ENCODE measurements at regions not wholly inside any gene's neighbourhood (a gene's known extent, or its start where the extent isn't known, plus 50 kb on each side); places are given as distances from the start of the nearest gene placed in this dataset.

GRCh38 chr3:484341-484740 is 287.8 kb downstream of the CHL1 start:
- in situ Hi-C loops (cut with MboI; ENCODE audit: low pct_unique_long_range_greater_than_20kb, low sequenced_read_pairs, unreplicated experiment), result no loop called here
- TF ChIP-seq CTCF (IDR thresholded peaks at IDR 0.05; ENCODE audit: extremely low read depth, insufficient read depth, missing control alignments), result no peak

GRCh38 chr3:487614-488013 is 291.1 kb downstream of the CHL1 start:
- DNase-seq (ENCODE audit: low spot score), result no peak
- TF ChIP-seq CTCF (IDR thresholded peaks at IDR 0.05; ENCODE audit: extremely low read depth, insufficient read depth, missing control alignments), result no peak
- in situ Hi-C loops (cut with MboI; ENCODE audit: low pct_unique_long_range_greater_than_20kb, low sequenced_read_pairs, unreplicated experiment), result no loop called here

More at GRCh38 chr3:484341-484740, 287.8 kb downstream of the CHL1 start:
- no peak for DNase-seq (ENCODE audit: low spot score)

- no peak for DNase-seq (ENCODE audit: low spot score)
- in situ Hi-C loops (cut with MboI; ENCODE audit: low pct_unique_long_range_greater_than_20kb, low sequenced_read_pairs, unreplicated experiment), result no loop called here
Measured at GRCh38 chr3:492586-493316, 296.2 kb downstream of the CHL1 start.

GRCh38 chr3:494190-494589 is 297.6 kb downstream of the CHL1 start:
- TF ChIP-seq CTCF (IDR thresholded peaks at IDR 0.05; ENCODE audit: extremely low read depth, insufficient read depth, missing control alignments), result no peak
- in situ Hi-C loops (cut with MboI; ENCODE audit: low pct_unique_long_range_greater_than_20kb, low sequenced_read_pairs, unreplicated experiment), result no loop called here
- DNase-seq (ENCODE audit: low spot score), result no peak

More at GRCh38 chr3:492586-493316, 296.2 kb downstream of the CHL1 start:
- no peak for TF ChIP-seq CTCF (IDR thresholded peaks at IDR 0.05; ENCODE audit: extremely low read depth, insufficient read depth, missing control alignments)

GRCh38 chr3:498487-498886 is 301.9 kb downstream of the CHL1 start:
- no peak for TF ChIP-seq CTCF (IDR thresholded peaks at IDR 0.05; ENCODE audit: extremely low read depth, insufficient read depth, missing control alignments)
- no peak for DNase-seq (ENCODE audit: low spot score)
- in situ Hi-C loops (cut with MboI; ENCODE audit: low pct_unique_long_range_greater_than_20kb, low sequenced_read_pairs, unreplicated experiment), result no loop called here

GRCh38 chr3:499001-499761 is 302.6 kb downstream of the CHL1 start:
- in situ Hi-C loops (cut with MboI; ENCODE audit: low pct_unique_long_range_greater_than_20kb, low sequenced_read_pairs, unreplicated experiment), result no loop called here
- no peak for DNase-seq (ENCODE audit: low spot score)
- TF ChIP-seq CTCF (IDR thresholded peaks at IDR 0.05; ENCODE audit: extremely low read depth, insufficient read depth, missing control alignments), result no peak

Measured in GM13977 (cell line).